ENCODE measurements at regions not wholly inside any gene's neighbourhood (a gene's known extent, or its start where the extent isn't known, plus 50 kb on each side); places are given as distances from the start of the nearest gene placed in this dataset.

GRCh38 chrX:26873736-26874135 lies 589.4 kb downstream of the PPP4R3C start:
- no peaks in the 10 kb centered on the region for H3K4me1 ChIP-seq
- no peak overlapping the region for H3K9ac ChIP-seq
- H4K20me1 ChIP-seq: no peaks in the 10 kb centered on the region
- TF ChIP-seq Cebpa-rat (IDR thresholded peaks at IDR 0.05): no peak
- no peak overlapping the region for H3K4me3 ChIP-seq
- no peaks in the 10 kb centered on the region for H3K36me3 ChIP-seq
- H3K9me3 ChIP-seq (replicated peaks in 1 of 11): peaks cover 0 to 11% (median 0%) of the 10 kb centered on the region in 11 experiments; a peak in 4 of 22 replicates
- no peak overlapping the region for H3K4me2 ChIP-seq
- H3K27ac ChIP-seq: no peak overlapping the region
- peaks cover 23 to 74% (median 59%) of the 10 kb centered on the region in 11 experiments; a peak in 21 of 22 replicates for H3K27me3 ChIP-seq

GRCh38 chrX:26871967-26872366 lies 591.2 kb downstream of the PPP4R3C start:
- H3K4me2 ChIP-seq: no peak overlapping the region
- no peak overlapping the region for H3K27ac ChIP-seq
- H4K20me1 ChIP-seq: no peaks in the 10 kb centered on the region
- no peak for TF ChIP-seq Cebpa-rat (IDR thresholded peaks at IDR 0.05)
- no peaks in the 10 kb centered on the region for H3K36me3 ChIP-seq
- H3K9ac ChIP-seq: no peak overlapping the region
- H3K4me1 ChIP-seq: no peaks in the 10 kb centered on the region
- H3K9me3 ChIP-seq (replicated peaks in 1 of 11): peaks cover 0 to 11% (median 0%) of the 10 kb centered on the region in 11 experiments; a peak in 4 of 22 replicates
- peaks cover 23 to 66% (median 51%) of the 10 kb centered on the region in 11 experiments; a peak in 21 of 22 replicates for H3K27me3 ChIP-seq
- no peak overlapping the region for H3K4me3 ChIP-seq

- Histone ChIP-seq H3K27ac (no peak overlapping the region), H3K27me3 (peaks cover 41 to 100% (median 88%) of the 10 kb centered on the region in 11 experiments)
- TF ChIP-seq Cebpa-rat (IDR thresholded peaks at IDR 0.05): no peak
Observed at GRCh38 chrX:26851981-26852380, 611.2 kb downstream of the PPP4R3C start.

GRCh38 chrX:26848511-26848910 lies 614.6 kb downstream of the PPP4R3C start:
- H4K20me1 ChIP-seq: peaks cover 0 to 5% (median 0%) of the 10 kb centered on the region in 11 experiments; a peak in 2 of 22 replicates
- H3K27ac ChIP-seq: no peak overlapping the region
- H3K4me1 ChIP-seq: no peaks in the 10 kb centered on the region
- no peak overlapping the region for H3K4me3 ChIP-seq
- no peak overlapping the region for H3K4me2 ChIP-seq
- TF ChIP-seq Cebpa-rat (IDR thresholded peaks at IDR 0.05): no peak
- H3K9ac ChIP-seq: no peak overlapping the region
- H3K27me3 ChIP-seq: peaks cover 60 to 100% (median 90%) of the 10 kb centered on the region in 11 experiments
- no peaks in the 10 kb centered on the region for H3K9me3 ChIP-seq (replicated peaks in 1 of 11)
- no peaks in the 10 kb centered on the region for H3K36me3 ChIP-seq

More at GRCh38 chrX:26851981-26852380, 611.2 kb downstream of the PPP4R3C start:
- no peak overlapping the region for H3K4me2 ChIP-seq
- H3K4me1 ChIP-seq: no peaks in the 10 kb centered on the region
- H3K36me3 ChIP-seq: no peaks in the 10 kb centered on the region
- H3K4me3 ChIP-seq: no peak overlapping the region
- peaks cover 0 to 5% (median 0%) of the 10 kb centered on the region in 11 experiments; a peak in 2 of 22 replicates for H4K20me1 ChIP-seq
- no peaks in the 10 kb centered on the region for H3K9me3 ChIP-seq (replicated peaks in 1 of 11)
- H3K9ac ChIP-seq: no peak overlapping the region

- no peaks in the 10 kb centered on the region for H3K36me3 ChIP-seq
- TF ChIP-seq Cebpa-rat (IDR thresholded peaks at IDR 0.05): no peak
- no peaks in the 10 kb centered on the region for H3K9me3 ChIP-seq (replicated peaks in 1 of 11)
- H3K4me1 ChIP-seq: no peaks in the 10 kb centered on the region
- H3K27me3 ChIP-seq: peaks cover 56 to 99% (median 96%) of the 10 kb centered on the region in 11 experiments
- no peak overlapping the region for H3K27ac ChIP-seq
- no peak overlapping the region for H3K4me3 ChIP-seq
- H3K9ac ChIP-seq: no peak overlapping the region
- H4K20me1 ChIP-seq: no peaks in the 10 kb centered on the region
- H3K4me2 ChIP-seq: no peak overlapping the region
Observed at GRCh38 chrX:26845056-26845455, 618.1 kb downstream of the PPP4R3C start.

GRCh38 chrX:26822448-26822847 lies 606.5 kb downstream of the MAGEB5 start:
- H3K27ac ChIP-seq: no peak overlapping the region
- H3K4me1 ChIP-seq: no peaks in the 10 kb centered on the region
- no peak overlapping the region for H3K4me3 ChIP-seq
- H3K4me2 ChIP-seq: no peak overlapping the region
- peaks cover 17 to 29% (median 22%) of the 10 kb centered on the region in 11 experiments for H3K9me3 ChIP-seq (replicated peaks in 1 of 11)
- peaks cover 70 to 100% (median 94%) of the 10 kb centered on the region in 11 experiments for H3K27me3 ChIP-seq
- no peaks in the 10 kb centered on the region for H3K36me3 ChIP-seq
- H4K20me1 ChIP-seq: no peaks in the 10 kb centered on the region
- no peak overlapping the region for H3K9ac ChIP-seq
- TF ChIP-seq Cebpa-rat (IDR thresholded peaks at IDR 0.05): no peak

- no peak overlapping the region for H3K4me3 ChIP-seq
- no peak overlapping the region for H3K9ac ChIP-seq
- H3K27ac ChIP-seq: no peak overlapping the region
- no peak overlapping the region for H3K4me2 ChIP-seq
- H3K9me3 ChIP-seq (replicated peaks in 1 of 11): no peaks in the 10 kb centered on the region
- peaks cover 70 to 99% (median 93%) of the 10 kb centered on the region in 11 experiments for H3K27me3 ChIP-seq
- no peaks in the 10 kb centered on the region for H4K20me1 ChIP-seq
- no peaks in the 10 kb centered on the region for H3K4me1 ChIP-seq
- TF ChIP-seq Cebpa-rat (IDR thresholded peaks at IDR 0.05): no peak
- no peaks in the 10 kb centered on the region for H3K36me3 ChIP-seq
Observed at GRCh38 chrX:26789751-26790150, 573.8 kb downstream of the MAGEB5 start.

- Histone ChIP-seq H3K4me1 (no peaks in the 10 kb centered on the region), H3K4me3 (no peak overlapping the region), H4K20me1 (no peaks in the 10 kb centered on the region), H3K9me3 (replicated peaks in 1 of 11) (no peaks in the 10 kb centered on the region), H3K27me3 (peaks cover 69 to 98% (median 94%) of the 10 kb centered on the region in 11 experiments), H3K36me3 (no peaks in the 10 kb centered on the region), H3K27ac (no peak overlapping the region), H3K4me2 (no peak overlapping the region), H3K9ac (no peak overlapping the region)
- TF ChIP-seq Cebpa-rat (IDR thresholded peaks at IDR 0.05): no peak
Observed at GRCh38 chrX:26788402-26788998, 572.5 kb downstream of the MAGEB5 start.

- Histone ChIP-seq H3K4me3 (no peak overlapping the region), H3K36me3 (no peaks in the 10 kb centered on the region), H3K4me1 (no peaks in the 10 kb centered on the region), H3K4me2 (no peak overlapping the region), H3K27ac (peak overlapping the region in 7 of 11 experiments; percentile 3 to 60 (median 41); a peak in 10 of 22 replicates), H4K20me1 (no peaks in the 10 kb centered on the region), H3K27me3 (peaks cover 52 to 94% (median 76%) of the 10 kb centered on the region in 11 experiments), H3K9me3 (replicated peaks in 1 of 11) (peaks cover 17 to 23% (median 20%) of the 10 kb centered on the region in 11 experiments), H3K9ac (no peak overlapping the region)
- TF ChIP-seq Cebpa-rat (IDR thresholded peaks at IDR 0.05): no peak
Observed at GRCh38 chrX:26783512-26784225, 567.7 kb downstream of the MAGEB5 start.

Data from BLaER1 treated with 17β-estradiol and CSF1 and Interleukin-3, amounts not matched to agents 10 nM and 100 nM (cell line).